Islet of Langerhans (tissue), 1 donor: ENCODE measurements at regions not wholly inside any gene's neighbourhood (a gene's known extent, or its start where the extent isn't known, plus 50 kb on each side); places are given as distances from the start of the nearest gene placed in this dataset.

ENCODE experiments used
- FAIRE-seq: peaks from one replicate; lab custom pipeline; 2011; peaks lifted over from hg19 to GRCh38; lab: Jason Lieb, UNC

DNA sequence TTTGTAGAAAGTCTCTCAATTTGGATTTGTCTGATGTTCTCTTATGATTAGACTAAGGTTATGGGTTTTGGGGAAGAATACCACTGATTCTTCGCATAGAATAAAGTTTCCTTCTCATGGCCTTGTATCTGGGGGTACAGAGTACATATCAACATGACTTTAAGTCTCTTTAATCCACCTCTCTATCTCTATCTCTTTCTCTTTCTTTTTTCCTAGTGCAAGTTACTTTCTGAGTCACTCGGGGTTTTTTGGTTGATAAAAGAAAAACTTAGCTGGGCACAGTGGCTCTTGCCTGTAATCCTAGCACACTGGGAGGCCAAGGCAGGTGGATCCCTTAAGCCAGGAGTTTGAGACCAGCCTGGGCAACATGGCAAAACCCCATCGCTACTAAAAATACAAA lies 100.1 kb upstream of the MAP4K3 start:
- FAIRE-seq: no peak

DNA sequence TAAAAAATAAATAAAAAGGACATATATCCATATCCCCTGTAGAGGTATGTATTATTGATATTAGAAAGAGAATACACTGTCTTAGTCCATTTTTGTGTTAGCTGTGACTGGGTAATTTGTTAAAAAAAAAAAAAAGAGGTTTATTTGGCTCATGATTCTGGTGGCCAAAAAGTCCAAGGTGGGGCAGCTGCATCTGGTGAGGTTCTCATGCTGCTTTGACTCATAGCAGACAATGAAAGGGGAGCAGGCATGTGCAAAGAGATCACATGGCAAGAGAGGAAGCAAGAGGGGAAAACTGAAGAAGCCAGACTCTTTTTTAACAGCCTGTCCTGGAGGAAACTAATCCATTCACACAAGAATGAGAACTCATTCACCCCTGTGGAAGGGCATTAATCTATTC lies 101.6 kb upstream of the MAP4K3 start:
- FAIRE-seq: no peak

DNA sequence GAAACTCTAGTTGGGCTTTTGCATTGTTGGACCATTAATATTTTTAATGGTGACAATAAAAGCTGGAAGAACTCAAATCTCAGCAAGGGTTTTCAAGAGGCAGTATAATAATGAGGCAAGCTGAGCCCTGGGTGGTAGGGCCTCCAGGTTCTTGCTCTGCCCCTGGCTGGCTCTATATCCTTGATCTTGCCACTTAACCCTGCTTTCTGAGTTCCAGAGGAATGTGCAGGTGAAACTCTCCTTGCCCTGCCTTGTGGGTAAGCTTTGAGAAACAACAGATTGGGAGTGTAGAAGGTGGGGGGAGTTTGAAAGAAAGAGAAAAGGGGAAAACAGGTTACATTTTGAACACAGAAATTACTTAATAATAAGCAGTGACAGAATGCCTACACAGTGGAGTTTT lies 103.3 kb upstream of the MAP4K3 start:
- no peak for FAIRE-seq

DNA sequence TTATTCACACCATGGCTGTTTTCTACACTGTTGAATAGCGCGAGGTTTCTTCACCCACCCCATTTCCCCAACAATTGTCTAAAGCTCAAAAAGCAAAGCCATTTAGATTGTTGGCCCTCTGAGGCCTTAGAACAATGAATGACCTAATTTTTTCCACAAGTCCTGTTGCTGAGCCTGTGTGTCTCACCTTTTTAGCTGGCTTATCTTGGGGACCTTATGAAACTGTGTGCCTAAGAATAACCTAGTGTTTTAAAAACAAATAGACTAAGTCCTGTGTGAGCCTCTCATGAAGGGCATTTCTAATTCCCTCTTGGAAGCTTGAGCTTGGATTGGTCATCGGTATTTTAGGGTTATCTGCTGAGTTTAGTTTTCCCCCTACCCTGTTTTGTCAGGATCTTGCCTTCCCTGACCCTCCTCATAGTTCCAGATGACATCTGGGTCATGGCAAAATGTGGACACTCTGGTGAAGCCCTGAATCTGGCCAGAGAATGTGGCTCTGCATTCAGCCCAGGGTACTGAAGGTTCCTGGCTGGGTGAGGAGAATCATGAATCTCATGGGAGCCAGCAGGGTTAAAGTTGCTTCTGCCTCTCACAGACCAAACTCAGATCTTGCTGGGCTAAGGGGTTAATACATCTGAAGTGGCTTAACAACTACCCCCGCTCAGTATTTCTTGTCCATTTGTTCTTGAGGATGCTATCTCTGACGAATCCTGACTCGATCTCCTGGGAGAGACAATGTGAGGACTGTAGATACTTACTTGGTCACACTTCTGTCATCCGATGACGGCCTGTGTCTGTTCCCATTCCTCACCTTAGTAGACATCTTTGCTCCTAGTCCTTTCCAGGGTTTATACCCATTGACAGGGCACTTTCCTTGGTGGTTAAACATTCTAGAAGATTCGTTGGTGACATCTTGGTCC lies 104.2 kb upstream of the MAP4K3 start:
- no peak for FAIRE-seq

DNA sequence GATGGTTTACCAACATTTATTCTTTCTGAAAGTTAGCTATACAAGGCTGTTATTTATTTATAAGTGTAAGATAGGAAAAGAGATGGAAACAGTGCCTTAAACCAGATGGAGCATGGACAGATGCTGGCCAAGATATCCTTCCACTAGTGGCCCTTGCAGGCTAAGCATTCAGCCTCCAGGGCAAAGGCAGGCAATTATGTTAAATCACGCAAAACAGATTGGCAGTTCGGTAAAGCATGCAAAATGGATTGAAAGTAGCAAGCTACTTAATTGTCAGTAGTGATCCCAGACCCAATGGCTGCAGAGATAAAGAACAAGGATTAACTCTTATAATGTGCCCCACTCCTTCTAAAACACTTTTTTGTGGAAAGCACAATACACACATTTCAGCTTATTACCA lies 105.4 kb upstream of the MAP4K3 start:
- no peak for FAIRE-seq

DNA sequence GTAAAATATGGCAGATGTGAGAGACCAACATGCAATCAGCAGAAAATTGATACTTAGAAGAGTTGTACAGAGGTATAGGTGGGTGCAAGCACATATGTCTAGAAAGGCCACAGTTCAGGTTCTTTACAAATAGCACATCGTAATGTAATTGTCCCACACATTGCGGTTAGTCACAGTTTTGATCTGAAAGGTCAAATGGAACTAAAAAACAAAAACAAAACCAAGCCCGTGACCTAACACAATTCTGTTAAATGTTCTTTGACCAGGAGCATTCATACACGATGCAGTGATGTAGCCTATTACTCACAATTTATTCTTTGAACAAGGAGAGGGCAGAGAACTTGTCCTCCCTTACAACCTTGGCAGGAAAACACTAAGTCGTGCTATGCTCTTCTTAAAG lies 108.9 kb upstream of the MAP4K3 start:
- FAIRE-seq: no peak

DNA sequence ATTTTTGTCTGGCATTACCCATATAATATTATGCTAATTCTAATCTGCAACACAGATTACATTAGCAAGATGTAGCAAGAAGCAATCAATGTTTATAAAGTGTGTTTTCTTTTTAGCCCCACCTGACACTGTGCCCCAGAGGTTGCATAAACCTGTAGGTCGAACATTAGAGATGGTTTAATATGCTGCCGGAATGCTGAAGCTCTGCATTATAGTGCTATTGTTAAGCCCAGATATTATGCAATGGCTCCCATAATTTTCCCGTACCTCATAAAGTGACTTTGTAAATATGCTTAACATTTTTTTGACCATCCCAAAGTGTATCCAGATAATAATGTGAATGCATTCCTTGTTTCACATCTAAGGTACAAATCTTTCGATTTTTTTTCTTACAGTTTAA lies 109.3 kb upstream of the MAP4K3 start:
- no peak for FAIRE-seq

DNA sequence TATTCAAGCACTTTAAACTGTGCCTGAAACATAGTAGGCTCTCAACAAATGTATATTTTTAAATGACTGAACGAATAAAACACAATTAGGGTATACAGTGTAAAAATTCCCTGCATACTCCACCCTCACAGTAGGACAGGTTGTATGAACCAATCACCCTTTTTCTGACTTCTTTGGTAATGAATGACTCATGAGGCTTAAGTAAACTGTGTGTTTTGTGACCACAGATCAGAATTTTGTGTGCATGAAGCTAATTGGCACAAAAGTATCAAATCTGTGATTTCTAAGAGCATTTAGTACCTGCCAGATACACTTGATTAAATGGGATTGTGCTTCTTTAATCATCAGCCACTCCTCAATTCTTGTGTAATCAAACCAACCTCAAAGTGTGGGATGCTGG lies 109.9 kb upstream of the MAP4K3 start:
- FAIRE-seq: no peak

DNA sequence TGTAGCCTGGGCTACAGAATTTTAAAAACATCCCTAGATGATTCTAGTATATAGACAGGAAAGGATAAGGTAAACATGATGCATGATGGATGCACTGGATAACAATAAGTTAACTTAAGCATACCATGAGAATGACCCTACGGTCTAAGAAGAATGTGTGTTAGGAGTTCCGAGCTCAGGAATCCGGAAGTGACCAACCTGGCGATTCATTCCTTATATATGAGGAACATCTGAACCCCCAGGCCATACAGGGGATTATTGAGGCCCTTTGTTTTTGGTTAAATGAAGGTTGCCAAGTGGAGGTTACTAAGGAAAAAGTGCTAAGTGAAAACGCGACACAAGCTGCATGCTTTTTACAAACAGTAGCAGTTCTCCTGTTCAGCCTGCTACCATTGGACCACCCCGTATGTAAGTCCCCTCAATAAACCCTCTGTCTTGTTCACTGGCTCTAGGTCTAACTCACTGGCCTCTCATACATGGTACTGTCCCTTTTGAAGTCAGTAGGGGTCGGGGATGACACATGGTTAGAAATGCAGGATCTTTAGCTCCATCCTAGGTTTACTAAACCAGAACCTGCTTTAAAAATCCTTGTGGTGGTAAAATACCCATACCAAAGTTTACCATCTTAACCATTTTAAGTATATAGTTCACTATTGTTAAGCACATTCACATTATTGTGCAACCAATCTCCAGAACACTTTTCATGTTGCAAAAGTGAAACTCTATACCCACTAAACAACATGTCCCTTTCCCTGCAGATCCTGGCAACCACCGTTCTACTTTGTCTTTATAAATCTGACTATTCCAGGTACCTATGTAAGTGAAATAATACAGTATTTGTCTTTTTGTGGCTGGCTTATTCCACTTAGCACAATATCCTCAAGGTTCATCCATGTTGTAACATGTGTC lies 111.0 kb upstream of the MAP4K3 start:
- no peak for FAIRE-seq

DNA sequence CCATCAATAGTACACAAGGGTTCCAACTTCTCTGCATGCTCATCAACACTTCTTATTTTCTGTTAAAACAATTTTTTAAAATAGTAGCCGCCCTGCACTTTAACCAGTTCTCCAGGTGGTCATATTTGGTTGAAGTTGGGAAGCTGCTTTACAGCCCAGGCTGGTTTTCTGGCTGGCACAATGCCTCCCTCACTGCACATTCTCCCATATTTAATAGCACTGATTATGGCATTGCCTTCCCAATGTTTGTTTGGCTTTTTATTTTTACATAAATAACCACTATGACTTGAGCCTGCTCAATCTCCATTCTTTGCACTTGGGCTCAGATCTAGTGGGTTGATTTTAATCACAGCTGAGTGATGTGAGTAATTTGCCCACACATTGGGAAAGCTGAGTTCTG lies 111.9 kb upstream of the MAP4K3 start:
- FAIRE-seq: no peak

DNA sequence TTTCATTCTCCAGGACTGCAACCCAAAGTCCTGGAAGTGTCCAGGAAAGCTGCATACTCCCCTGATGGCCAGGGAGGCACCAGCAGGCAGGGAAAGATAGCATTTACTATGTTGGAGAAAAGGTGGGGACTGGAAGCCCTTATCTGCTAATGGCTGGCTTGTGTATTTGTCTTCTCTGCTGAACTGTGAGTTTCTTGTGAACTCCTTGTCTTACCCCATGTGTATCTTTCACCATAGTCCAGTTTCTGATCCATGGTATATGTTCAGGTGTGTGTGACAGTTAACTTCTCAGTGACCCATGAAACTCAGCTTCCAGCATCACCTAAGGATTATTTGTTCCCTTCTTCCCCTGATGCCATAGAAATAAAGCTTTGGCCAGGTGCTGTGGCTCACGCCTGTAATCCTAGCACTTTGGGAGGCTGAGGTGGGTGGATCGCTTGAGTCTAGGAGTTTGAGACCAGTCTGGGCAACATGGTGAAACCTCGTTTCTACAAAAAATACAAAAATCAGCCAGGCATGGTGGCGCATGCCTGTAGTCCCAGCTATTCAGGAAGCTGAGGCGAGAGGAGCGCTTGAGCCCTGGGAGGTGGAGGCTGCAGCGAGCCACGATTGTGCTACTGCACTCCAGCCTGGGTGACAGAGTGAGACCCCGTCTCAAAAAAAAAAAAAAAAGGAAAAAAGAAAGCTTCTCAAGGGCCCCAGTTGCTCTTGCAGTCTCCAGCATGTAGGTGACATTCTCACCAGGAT lies 112.8 kb upstream of the MAP4K3 start:
- no peak for FAIRE-seq

DNA sequence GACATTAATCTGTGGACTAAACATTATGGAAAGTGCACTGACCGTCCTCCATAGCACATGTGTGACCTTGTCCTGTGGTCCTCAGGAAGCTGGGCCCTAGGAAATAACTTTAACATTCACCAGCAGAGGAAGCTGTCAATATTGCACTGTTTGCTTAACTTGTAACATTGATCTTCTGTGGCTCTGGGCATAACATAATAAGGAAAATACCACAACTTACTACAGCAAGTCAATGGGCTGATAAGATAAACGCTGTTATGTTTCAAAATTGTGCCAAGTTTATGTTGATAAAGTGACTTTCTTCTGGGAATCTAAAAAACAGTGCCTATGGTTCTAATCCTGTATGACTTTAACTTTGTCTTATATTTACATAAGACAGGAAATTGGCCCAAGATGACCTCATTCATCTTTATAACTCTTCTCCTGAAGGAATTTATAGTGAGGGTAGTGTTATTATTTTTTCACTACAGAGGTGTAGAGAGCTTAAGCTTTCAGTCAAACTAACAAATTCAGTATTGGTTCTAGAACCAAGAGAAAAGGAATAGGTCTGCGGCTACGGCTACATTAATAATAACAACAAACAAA lies 113.7 kb upstream of the MAP4K3 start:
- FAIRE-seq: no peak

DNA sequence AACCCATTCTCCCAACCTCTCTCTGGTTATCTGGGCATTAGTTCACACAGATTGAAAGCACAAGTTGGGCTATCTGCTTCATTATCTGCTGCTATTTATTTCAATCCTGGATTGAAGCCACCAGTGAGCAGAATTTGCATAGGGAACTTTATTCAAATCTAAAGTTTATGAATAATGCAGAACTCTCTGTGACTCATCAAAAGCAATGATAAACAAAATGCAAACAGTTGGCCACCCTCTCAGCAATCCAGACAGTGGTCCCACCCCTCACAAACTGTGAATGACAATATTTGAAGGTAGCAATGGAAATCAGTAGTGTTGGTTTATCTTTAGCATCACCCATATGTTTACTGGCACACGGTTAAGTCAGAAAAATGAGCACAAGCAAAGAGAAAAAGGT lies 106.8 kb upstream of the TMEM178A start:
- no peak for FAIRE-seq

DNA sequence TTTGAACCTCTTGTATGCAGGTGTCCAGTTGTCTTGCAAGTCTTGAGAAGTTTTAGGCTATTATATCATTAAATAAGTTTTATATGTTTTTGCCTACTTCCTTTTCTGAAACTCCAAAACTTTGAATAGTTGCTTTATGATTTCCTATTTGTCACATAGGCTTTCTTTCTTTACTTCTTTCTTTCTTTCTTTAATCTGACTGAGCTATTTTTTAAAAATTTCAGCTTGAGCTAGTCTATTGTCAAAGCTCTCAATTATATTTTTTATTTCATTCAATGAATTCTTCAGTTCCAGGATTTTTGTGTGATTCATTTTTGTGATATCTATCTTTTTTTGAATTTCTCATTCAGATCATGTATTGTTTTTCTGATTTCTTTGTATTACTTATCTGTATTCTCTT lies 102.1 kb upstream of the TMEM178A start:
- no peak for FAIRE-seq

DNA sequence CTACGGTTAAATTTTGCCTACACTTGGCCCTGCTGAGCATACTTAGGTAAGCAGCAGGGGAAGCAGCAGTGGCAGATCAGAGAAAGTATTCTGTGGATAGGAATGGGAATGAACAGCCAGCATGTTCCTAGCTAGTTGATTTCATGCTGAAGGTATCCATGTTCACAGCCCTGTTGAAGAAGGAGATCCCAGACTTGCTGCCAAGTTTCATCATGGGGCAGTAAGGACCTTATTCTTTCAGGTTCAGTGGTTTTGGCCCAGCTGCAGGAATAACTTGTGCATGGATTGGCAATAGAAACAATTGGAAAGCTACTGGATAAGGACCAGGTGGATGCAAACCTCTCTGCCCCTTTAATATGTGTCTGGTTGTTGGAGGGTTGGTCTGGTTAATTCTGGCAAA lies 98.2 kb upstream of the TMEM178A start:
- no peak for FAIRE-seq

DNA sequence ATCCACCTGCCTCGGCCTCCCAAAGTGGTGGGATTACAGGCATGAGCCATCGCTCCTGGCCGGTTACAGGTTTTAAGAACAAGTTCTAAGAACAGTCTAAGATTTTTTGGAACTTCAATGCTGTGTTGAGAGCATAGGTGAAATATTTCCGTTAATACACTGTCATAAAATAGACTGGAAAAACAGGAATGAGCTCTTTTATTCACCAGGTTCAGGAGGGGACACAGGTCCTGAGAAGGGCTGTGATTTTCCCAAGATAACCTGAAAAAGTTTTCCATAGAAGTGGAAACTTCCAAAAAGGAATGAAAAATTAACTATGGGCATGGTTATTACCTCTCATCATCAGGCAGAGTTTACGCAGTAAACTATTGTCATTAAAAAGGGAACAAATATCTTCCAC lies 97.6 kb upstream of the TMEM178A start:
- FAIRE-seq: no peak

DNA sequence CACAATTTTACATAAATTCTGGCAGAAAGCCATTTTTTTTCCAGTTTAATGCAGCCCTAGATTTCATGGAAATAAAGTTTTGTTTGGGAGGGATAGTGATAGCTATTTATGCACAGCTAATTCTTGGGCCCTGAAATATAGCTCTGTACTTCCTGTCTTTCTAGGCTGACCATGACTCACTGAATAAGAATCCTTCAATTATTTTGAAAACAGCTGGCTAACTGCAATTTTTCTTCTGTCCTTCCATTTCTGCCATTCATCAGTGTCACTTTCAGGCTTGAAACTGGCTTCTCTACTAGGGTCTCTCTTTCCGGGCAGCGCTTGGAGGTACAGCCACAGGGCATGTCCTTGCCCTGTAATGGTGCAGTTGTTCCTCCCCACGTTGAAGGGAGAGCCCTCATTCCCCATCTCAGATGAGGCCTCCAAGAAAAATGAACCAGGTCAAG lies 97.1 kb upstream of the TMEM178A start:
- no peak for FAIRE-seq

DNA sequence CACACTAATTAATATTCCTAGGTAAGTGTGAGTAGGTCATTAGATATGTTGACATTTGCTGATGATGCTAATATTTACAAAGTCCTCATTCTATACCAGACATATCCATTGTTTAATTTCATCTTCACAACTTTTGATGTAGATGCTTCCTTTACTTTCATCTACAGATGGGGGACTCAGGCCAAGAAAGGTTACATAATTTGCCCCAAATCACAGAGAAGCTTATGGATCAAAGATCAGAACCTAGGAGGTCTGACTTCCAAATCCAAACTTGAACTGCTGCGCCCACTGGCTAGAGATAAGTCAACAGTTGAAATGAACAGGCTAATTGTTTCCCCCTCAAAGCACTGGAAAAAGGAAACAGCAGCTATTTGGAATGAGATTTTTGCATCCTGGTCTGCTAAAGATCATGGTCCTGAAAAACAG lies 95.6 kb upstream of the TMEM178A start:
- FAIRE-seq: no peak

DNA sequence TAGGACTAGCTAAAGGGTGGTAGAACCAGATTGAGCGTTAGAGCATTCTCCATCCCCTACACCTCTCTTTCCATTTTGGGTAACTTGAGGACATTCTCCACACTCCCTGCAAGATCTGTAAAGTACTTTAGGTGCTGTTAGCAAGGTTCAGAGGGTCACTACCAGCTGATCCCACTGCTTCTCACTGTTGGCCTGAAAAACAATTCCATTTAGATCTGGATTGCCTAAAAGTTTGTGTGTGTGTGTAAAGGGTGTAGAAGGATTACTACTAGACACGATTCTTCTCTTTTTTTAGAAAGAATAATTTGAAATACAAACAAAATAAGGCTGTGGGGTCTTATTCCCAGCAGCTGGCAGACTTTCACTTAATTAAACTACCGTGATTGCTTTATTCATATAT lies 95.1 kb upstream of the TMEM178A start:
- no peak for FAIRE-seq

DNA sequence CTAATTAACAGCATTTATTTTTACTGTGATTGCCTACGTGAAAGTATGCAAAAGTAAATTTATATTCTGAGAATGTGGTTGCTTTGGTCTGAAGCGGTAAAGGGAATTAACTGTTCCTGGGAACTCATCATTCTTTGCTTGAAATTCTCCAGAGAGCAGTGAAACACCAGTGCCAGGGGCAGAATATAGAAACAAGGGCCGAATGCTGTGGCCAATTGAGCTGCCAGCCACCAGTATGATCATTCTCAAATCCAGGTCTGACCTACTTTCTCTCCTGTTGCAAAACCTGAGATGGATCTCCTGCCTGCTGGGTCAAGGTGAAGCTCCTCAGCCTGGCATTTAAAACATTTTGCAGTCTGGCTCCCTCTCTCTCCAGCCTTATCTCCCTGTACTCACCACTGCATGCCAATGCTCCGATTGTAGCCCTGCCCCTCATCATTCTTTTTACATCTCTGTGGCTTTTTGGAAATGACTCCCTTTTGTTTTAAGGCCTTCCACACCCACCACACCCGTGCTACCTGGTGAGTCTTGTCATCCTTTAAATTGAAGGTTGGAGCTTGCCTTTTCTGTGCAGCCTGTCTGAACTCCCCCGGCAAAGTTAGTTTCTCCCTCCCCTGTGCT lies 94.5 kb upstream of the TMEM178A start:
- no peak for FAIRE-seq

DNA sequence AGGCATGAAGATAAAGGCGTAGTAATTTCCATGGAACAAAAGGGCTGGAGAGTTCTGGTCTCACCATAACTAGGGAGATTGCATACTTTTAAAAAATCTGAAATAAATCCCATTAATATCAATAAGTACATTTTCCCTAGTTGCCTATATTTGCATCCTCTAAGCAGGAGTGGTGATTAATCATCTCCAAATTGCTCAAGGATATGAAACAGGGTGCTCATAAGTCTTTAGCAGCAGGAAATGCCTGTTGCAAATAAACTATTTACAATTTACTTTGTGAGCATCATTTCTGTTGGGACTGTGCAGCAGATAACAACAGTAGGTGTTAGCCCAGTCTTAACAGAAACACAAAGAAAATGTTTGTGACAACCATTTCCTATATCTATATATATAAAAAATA lies 92.4 kb upstream of the TMEM178A start:
- FAIRE-seq: no peak

DNA sequence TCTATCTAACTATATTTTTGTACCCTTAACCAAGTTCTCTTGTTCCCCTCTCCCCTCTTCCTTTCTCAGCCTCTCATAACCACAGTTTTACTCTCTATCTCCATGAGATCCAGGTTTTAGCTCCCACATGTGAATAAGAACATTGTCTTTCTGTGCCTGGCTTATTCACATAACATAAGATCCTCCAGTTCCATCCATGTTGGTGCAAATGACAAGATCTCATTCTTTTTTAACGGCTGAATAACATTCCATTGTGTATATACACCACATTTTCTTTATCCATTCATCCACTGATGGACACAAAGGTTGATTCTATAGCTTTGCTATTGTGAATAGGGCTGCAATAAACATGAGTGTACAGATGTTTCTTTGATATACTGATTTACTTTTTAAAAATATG lies 83.9 kb upstream of the TMEM178A start:
- no peak for FAIRE-seq
